Ascending aorta (tissue), 2 donors: ENCODE measurements at regions not wholly inside any gene's neighbourhood (a gene's known extent, or its start where the extent isn't known, plus 50 kb on each side); places are given as distances from the start of the nearest gene placed in this dataset.

ENCODE experiments used
- DNase-seq, 2 donors: peaks; one replicate each; pipeline ENCODE4 v3.0.0-alpha.2; 2019; ENCODE audit warnings: low spot score in 2 of 2
- H3K27ac ChIP-seq, 2 donors: fragments of 200-600 bp; sonication (generic); one replicate each; pipeline ENCODE4 v1.5.1; 2016 to 2017; ENCODE audit warnings: mild to moderate bottlenecking in 1 of 2
- H3K27me3 ChIP-seq: fragments of 200-600 bp; sonication (generic); one replicate; pipeline ENCODE4 v1.5.1; 2017
- H3K36me3 ChIP-seq, 2 donors: fragments of 200-600 bp; sonication (generic); one replicate each; pipeline ENCODE4 v1.5.1; 2016
- H3K4me1 ChIP-seq, 2 donors: fragments of 200-600 bp; sonication (generic); one replicate each; pipeline ENCODE4 v1.5.1; 2016 to 2017; ENCODE audit warnings: mild to moderate bottlenecking in 1 of 2
- H3K4me3 ChIP-seq, 2 donors: fragments of 200-600 bp; sonication (generic); one replicate each; pipeline ENCODE4 v1.5.1; 2016 to 2017; ENCODE audit warnings: mild to moderate bottlenecking in 1 of 2
- H3K9me3 ChIP-seq, 2 donors: fragments of 200-600 bp; sonication (generic); one replicate each; pipeline ENCODE4 v1.5.1; 2016
- CTCF ChIP-seq, 3 experiments: fragments of 200-600 bp in 2 of 3; fragments of 450-650 bp in 1 of 3; sonication (generic) in 2 of 3; IDR thresholded peaks; one replicate each; pipeline ENCODE4 v1.5.1; 2016 to 2019; ENCODE audit warnings: antibody characterized with exemption in 3 of 3, mild to moderate bottlenecking in 1 of 3, moderate library complexity in 1 of 3
- intact Hi-C: fragments of 100-400 bp; cut with DNase I; formaldehyde crosslinking; loops from one replicate; pipeline ENCODE4 v1.15.1; 2023

- H3K27me3 ChIP-seq, result no peaks in the 10 kb centered on the region
- H3K36me3 ChIP-seq, result no peaks in the 10 kb centered on the region
- no peak overlapping the region for H3K4me3 ChIP-seq
- no peak for DNase-seq
- no peaks in the 10 kb centered on the region for H3K9me3 ChIP-seq
- H3K27ac ChIP-seq, result no peak overlapping the region
- H3K4me1 ChIP-seq, result no peaks in the 10 kb centered on the region
- no peak for TF ChIP-seq CTCF (IDR thresholded peaks at IDR 0.05)
- intact Hi-C loops, result no loop called here
Measured at GRCh38 chrX:39928704-39929378, 168.9 kb downstream of the BCOR start.

GRCh38 chrX:39929379-39930025, 168.3 kb downstream of the BCOR start:
- no peaks in the 10 kb centered on the region for H3K9me3 ChIP-seq
- no peak for TF ChIP-seq CTCF (IDR thresholded peaks at IDR 0.05)
- DNase-seq, result no peak

GRCh38 chrX:39930786-39931528, 166.8 kb downstream of the BCOR start:
- H3K4me1 ChIP-seq, result no peaks in the 10 kb centered on the region
- no peaks in the 10 kb centered on the region for H3K27me3 ChIP-seq
- TF ChIP-seq CTCF (IDR thresholded peaks at IDR 0.05), result no peak
- no peaks in the 10 kb centered on the region for H3K9me3 ChIP-seq
- DNase-seq, result no peak
- no peak overlapping the region for H3K4me3 ChIP-seq
- no peaks in the 10 kb centered on the region for H3K36me3 ChIP-seq
- H3K27ac ChIP-seq, result no peak overlapping the region
- intact Hi-C loops, result no loop called here

More at GRCh38 chrX:39929379-39930025, 168.3 kb downstream of the BCOR start:
- Histone ChIP-seq H3K36me3 (no peaks in the 10 kb centered on the region), H3K4me1 (no peaks in the 10 kb centered on the region), H3K27me3 (no peaks in the 10 kb centered on the region), H3K4me3 (no peak overlapping the region), H3K27ac (no peak overlapping the region)
- intact Hi-C loops, result no loop called here

GRCh38 chrX:39931529-39932282, 166.1 kb downstream of the BCOR start:
- H3K4me3 ChIP-seq, result no peak overlapping the region
- no peaks in the 10 kb centered on the region for H3K36me3 ChIP-seq
- intact Hi-C loops, result no loop called here
- no peak for DNase-seq
- TF ChIP-seq CTCF (IDR thresholded peaks at IDR 0.05), result no peak
- H3K4me1 ChIP-seq, result no peaks in the 10 kb centered on the region
- no peak overlapping the region for H3K27ac ChIP-seq
- H3K9me3 ChIP-seq, result no peaks in the 10 kb centered on the region
- no peaks in the 10 kb centered on the region for H3K27me3 ChIP-seq

- Histone ChIP-seq H3K4me3 (no peak overlapping the region), H3K27ac (no peak overlapping the region), H3K27me3 (no peaks in the 10 kb centered on the region), H3K9me3 (no peaks in the 10 kb centered on the region), H3K36me3 (no peaks in the 10 kb centered on the region), H3K4me1 (no peaks in the 10 kb centered on the region)
- TF ChIP-seq CTCF (IDR thresholded peaks at IDR 0.05), result no peak
- intact Hi-C loops, result no loop called here
- DNase-seq, result no peak
Measured at GRCh38 chrX:39935411-39936064, 162.2 kb downstream of the BCOR start.
